ENCODE measurements at regions not wholly inside any gene's neighbourhood (a gene's known extent, or its start where the extent isn't known, plus 50 kb on each side); places are given as distances from the start of the nearest gene placed in this dataset.

- H3K9ac ChIP-seq (ENCODE audit: low read depth in 1 of 3, low read length in 3 of 3): no peak overlapping the region
- H3K4me1 ChIP-seq (ENCODE audit: control insufficient read depth in 3 of 3, insufficient read depth in 3 of 3, low read length in 3 of 3): peaks cover 0 to under 1% (median 0%) of the 10 kb centered on the region in 3 donors
- peaks cover 0 to 3% (median 0%) of the 10 kb centered on the region in 3 donors for H3K27me3 ChIP-seq (ENCODE audit: control insufficient read depth in 3 of 3, insufficient read depth in 3 of 3, low read length in 3 of 3)
- no peak overlapping the region for H3K4me3 ChIP-seq (ENCODE audit: low read length in 3 of 3)
- no peaks in the 10 kb centered on the region for H3K36me3 ChIP-seq (ENCODE audit: control insufficient read depth in 3 of 3, insufficient read depth in 3 of 3, low read length in 3 of 3)
- H3K9me3 ChIP-seq (ENCODE audit: control insufficient read depth in 3 of 3, low read length in 3 of 3): no peaks in the 10 kb centered on the region
- H3K27ac ChIP-seq (ENCODE audit: low read depth, low read length): no peak overlapping the region
Observed at GRCh38 chr20:22810030-22810429, 225.1 kb upstream of the SSTR4 start.

- Histone ChIP-seq H3K4me3 (ENCODE audit: low read length in 3 of 3) (no peak overlapping the region), H3K4me1 (ENCODE audit: control insufficient read depth in 3 of 3, insufficient read depth in 3 of 3, low read length in 3 of 3) (peaks cover 0 to 3% (median 0%) of the 10 kb centered on the region in 3 donors), H3K27ac (ENCODE audit: low read depth, low read length) (no peak overlapping the region)
Observed at GRCh38 chr20:22810626-22811569, 224.2 kb upstream of the SSTR4 start.

GRCh38 chr20:22814471-22815205 lies 220.5 kb upstream of the SSTR4 start:
- Histone ChIP-seq H3K27ac (ENCODE audit: low read depth, low read length) (no peak overlapping the region), H3K4me1 (ENCODE audit: control insufficient read depth in 3 of 3, insufficient read depth in 3 of 3, low read length in 3 of 3) (peaks cover 0 to 3% (median 0%) of the 10 kb centered on the region in 3 donors), H3K9ac (ENCODE audit: low read depth in 1 of 3, low read length in 3 of 3) (no peak overlapping the region), H3K36me3 (ENCODE audit: control insufficient read depth in 3 of 3, insufficient read depth in 3 of 3, low read length in 3 of 3) (no peaks in the 10 kb centered on the region), H3K9me3 (ENCODE audit: control insufficient read depth in 3 of 3, low read length in 3 of 3) (no peaks in the 10 kb centered on the region), H3K27me3 (ENCODE audit: control insufficient read depth in 3 of 3, insufficient read depth in 3 of 3, low read length in 3 of 3) (peaks cover 0 to 3% (median 0%) of the 10 kb centered on the region in 3 donors), H3K4me3 (ENCODE audit: low read length in 3 of 3) (no peak overlapping the region)

More at GRCh38 chr20:22810626-22811569, 224.2 kb upstream of the SSTR4 start:
- H3K27me3 ChIP-seq (ENCODE audit: control insufficient read depth in 3 of 3, insufficient read depth in 3 of 3, low read length in 3 of 3): peaks cover 0 to 3% (median 0%) of the 10 kb centered on the region in 3 donors
- H3K9ac ChIP-seq (ENCODE audit: low read depth in 1 of 3, low read length in 3 of 3): no peak overlapping the region
- H3K36me3 ChIP-seq (ENCODE audit: control insufficient read depth in 3 of 3, insufficient read depth in 3 of 3, low read length in 3 of 3): no peaks in the 10 kb centered on the region
- H3K9me3 ChIP-seq (ENCODE audit: control insufficient read depth in 3 of 3, low read length in 3 of 3): no peaks in the 10 kb centered on the region

GRCh38 chr20:22815206-22815551 lies 219.9 kb upstream of the SSTR4 start:
- H3K27me3 ChIP-seq (ENCODE audit: control insufficient read depth in 3 of 3, insufficient read depth in 3 of 3, low read length in 3 of 3): peaks cover 0 to 3% (median 0%) of the 10 kb centered on the region in 3 donors
- H3K36me3 ChIP-seq (ENCODE audit: control insufficient read depth in 3 of 3, insufficient read depth in 3 of 3, low read length in 3 of 3): no peaks in the 10 kb centered on the region
- H3K4me1 ChIP-seq (ENCODE audit: control insufficient read depth in 3 of 3, insufficient read depth in 3 of 3, low read length in 3 of 3): peaks cover 0 to 3% (median 0%) of the 10 kb centered on the region in 3 donors
- no peak overlapping the region for H3K9ac ChIP-seq (ENCODE audit: low read depth in 1 of 3, low read length in 3 of 3)
- no peaks in the 10 kb centered on the region for H3K9me3 ChIP-seq (ENCODE audit: control insufficient read depth in 3 of 3, low read length in 3 of 3)
- H3K4me3 ChIP-seq (ENCODE audit: low read length in 3 of 3): no peak overlapping the region
- H3K27ac ChIP-seq (ENCODE audit: low read depth, low read length): no peak overlapping the region

GRCh38 chr20:22815603-22816315 lies 219.4 kb upstream of the SSTR4 start:
- Histone ChIP-seq H3K27ac (ENCODE audit: low read depth, low read length) (no peak overlapping the region), H3K36me3 (ENCODE audit: control insufficient read depth in 3 of 3, insufficient read depth in 3 of 3, low read length in 3 of 3) (no peaks in the 10 kb centered on the region), H3K4me1 (ENCODE audit: control insufficient read depth in 3 of 3, insufficient read depth in 3 of 3, low read length in 3 of 3) (peaks cover 0 to 3% (median 0%) of the 10 kb centered on the region in 3 donors), H3K9me3 (ENCODE audit: control insufficient read depth in 3 of 3, low read length in 3 of 3) (no peaks in the 10 kb centered on the region), H3K27me3 (ENCODE audit: control insufficient read depth in 3 of 3, insufficient read depth in 3 of 3, low read length in 3 of 3) (peaks cover 0 to 3% (median 0%) of the 10 kb centered on the region in 3 donors), H3K4me3 (ENCODE audit: low read length in 3 of 3) (no peak overlapping the region), H3K9ac (ENCODE audit: low read depth in 1 of 3, low read length in 3 of 3) (no peak overlapping the region)

- Histone ChIP-seq H3K4me1 (ENCODE audit: control insufficient read depth in 3 of 3, insufficient read depth in 3 of 3, low read length in 3 of 3) (peaks cover 0 to 3% (median 0%) of the 10 kb centered on the region in 3 donors), H3K4me3 (ENCODE audit: low read length in 3 of 3) (no peak overlapping the region), H3K27me3 (ENCODE audit: control insufficient read depth in 3 of 3, insufficient read depth in 3 of 3, low read length in 3 of 3) (peaks cover 0 to 3% (median 0%) of the 10 kb centered on the region in 3 donors)
Observed at GRCh38 chr20:22818636-22819035, 216.5 kb upstream of the SSTR4 start.

GRCh38 chr20:22819112-22819511 lies 216.0 kb upstream of the SSTR4 start:
- no peak overlapping the region for H3K27ac ChIP-seq (ENCODE audit: low read depth, low read length)
- H3K36me3 ChIP-seq (ENCODE audit: control insufficient read depth in 3 of 3, insufficient read depth in 3 of 3, low read length in 3 of 3): no peaks in the 10 kb centered on the region
- peaks cover 0 to 3% (median 0%) of the 10 kb centered on the region in 3 donors for H3K27me3 ChIP-seq (ENCODE audit: control insufficient read depth in 3 of 3, insufficient read depth in 3 of 3, low read length in 3 of 3)
- H3K4me1 ChIP-seq (ENCODE audit: control insufficient read depth in 3 of 3, insufficient read depth in 3 of 3, low read length in 3 of 3): peaks cover 0 to 3% (median 0%) of the 10 kb centered on the region in 3 donors
- H3K4me3 ChIP-seq (ENCODE audit: low read length in 3 of 3): no peak overlapping the region
- H3K9me3 ChIP-seq (ENCODE audit: control insufficient read depth in 3 of 3, low read length in 3 of 3): no peaks in the 10 kb centered on the region
- H3K9ac ChIP-seq (ENCODE audit: low read depth in 1 of 3, low read length in 3 of 3): no peak overlapping the region

More at GRCh38 chr20:22818636-22819035, 216.5 kb upstream of the SSTR4 start:
- Histone ChIP-seq H3K9ac (ENCODE audit: low read depth in 1 of 3, low read length in 3 of 3) (no peak overlapping the region), H3K36me3 (ENCODE audit: control insufficient read depth in 3 of 3, insufficient read depth in 3 of 3, low read length in 3 of 3) (no peaks in the 10 kb centered on the region), H3K9me3 (ENCODE audit: control insufficient read depth in 3 of 3, low read length in 3 of 3) (no peaks in the 10 kb centered on the region), H3K27ac (ENCODE audit: low read depth, low read length) (no peak overlapping the region)

GRCh38 chr20:22819784-22820183 lies 215.3 kb upstream of the SSTR4 start:
- H3K27me3 ChIP-seq (ENCODE audit: control insufficient read depth in 3 of 3, insufficient read depth in 3 of 3, low read length in 3 of 3): no peaks in the 10 kb centered on the region
- H3K9me3 ChIP-seq (ENCODE audit: control insufficient read depth in 3 of 3, low read length in 3 of 3): no peaks in the 10 kb centered on the region

GRCh38 chr20:22821081-22821727 lies 213.9 kb upstream of the SSTR4 start:
- H3K9me3 ChIP-seq (ENCODE audit: control insufficient read depth in 3 of 3, low read length in 3 of 3): no peaks in the 10 kb centered on the region
- H3K4me3 ChIP-seq (ENCODE audit: low read length in 3 of 3): no peak overlapping the region
- H3K27me3 ChIP-seq (ENCODE audit: control insufficient read depth in 3 of 3, insufficient read depth in 3 of 3, low read length in 3 of 3): no peaks in the 10 kb centered on the region
- no peak overlapping the region for H3K9ac ChIP-seq (ENCODE audit: low read depth in 1 of 3, low read length in 3 of 3)
- H3K36me3 ChIP-seq (ENCODE audit: control insufficient read depth in 3 of 3, insufficient read depth in 3 of 3, low read length in 3 of 3): no peaks in the 10 kb centered on the region
- H3K4me1 ChIP-seq (ENCODE audit: control insufficient read depth in 3 of 3, insufficient read depth in 3 of 3, low read length in 3 of 3): no peaks in the 10 kb centered on the region
- H3K27ac ChIP-seq (ENCODE audit: low read depth, low read length): no peak overlapping the region

More at GRCh38 chr20:22819784-22820183, 215.3 kb upstream of the SSTR4 start:
- no peaks in the 10 kb centered on the region for H3K36me3 ChIP-seq (ENCODE audit: control insufficient read depth in 3 of 3, insufficient read depth in 3 of 3, low read length in 3 of 3)
- H3K27ac ChIP-seq (ENCODE audit: low read depth, low read length): no peak overlapping the region
- no peak overlapping the region for H3K4me3 ChIP-seq (ENCODE audit: low read length in 3 of 3)
- H3K4me1 ChIP-seq (ENCODE audit: control insufficient read depth in 3 of 3, insufficient read depth in 3 of 3, low read length in 3 of 3): peaks cover 0 to 3% (median 0%) of the 10 kb centered on the region in 3 donors
- no peak overlapping the region for H3K9ac ChIP-seq (ENCODE audit: low read depth in 1 of 3, low read length in 3 of 3)

Data from skeletal muscle tissue (tissue), 3 donors.